ENCODE measurements at regions not wholly inside any gene's neighbourhood (a gene's known extent, or its start where the extent isn't known, plus 50 kb on each side); places are given as distances from the start of the nearest gene placed in this dataset.
"Not testable (repeated sequence)": the region's sequence is repeated elsewhere in the genome, so short reads cannot be mapped to it uniquely, and the experiment has no call there.

DNA sequence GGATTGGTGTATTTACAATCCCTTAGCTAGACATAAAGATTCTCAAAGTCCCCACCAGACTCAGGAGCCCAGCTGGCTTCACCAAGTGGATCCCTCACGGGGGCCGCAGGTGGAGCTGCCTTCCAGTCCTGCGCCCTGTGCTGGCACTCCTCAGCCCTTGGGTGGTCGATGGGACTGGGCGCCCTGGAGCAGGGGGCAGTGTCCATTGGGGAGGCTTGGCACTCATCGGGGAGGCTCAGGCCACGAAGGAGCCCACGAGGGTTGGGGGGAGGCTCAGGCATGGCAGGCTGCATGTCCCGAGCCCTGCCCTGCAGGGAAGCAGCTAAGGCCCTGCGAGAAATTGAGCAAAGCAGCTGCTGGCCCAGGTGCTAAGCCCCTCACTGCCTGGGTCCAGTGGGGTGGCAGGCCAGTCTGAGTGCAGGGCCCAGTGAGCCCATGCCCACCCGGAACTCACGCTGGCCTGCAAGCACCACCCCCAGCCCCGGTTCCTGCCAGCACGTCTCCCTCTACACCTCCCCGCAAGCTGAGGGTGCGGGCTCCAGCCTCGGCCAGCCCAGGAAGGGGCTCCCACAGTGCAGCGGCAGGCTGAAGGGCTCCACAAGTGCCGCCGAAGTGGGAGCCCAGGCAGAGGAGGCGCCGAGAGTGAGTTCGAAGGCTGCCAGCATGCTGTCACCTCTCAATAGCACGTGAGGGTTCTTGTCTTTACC, 198.5 kb downstream of the ADRA2C start:
- not testable (repeated sequence) for TF ChIP-seq POLR2A (IDR thresholded peaks at IDR 0.05)
- TF ChIP-seq, protein P1, sequence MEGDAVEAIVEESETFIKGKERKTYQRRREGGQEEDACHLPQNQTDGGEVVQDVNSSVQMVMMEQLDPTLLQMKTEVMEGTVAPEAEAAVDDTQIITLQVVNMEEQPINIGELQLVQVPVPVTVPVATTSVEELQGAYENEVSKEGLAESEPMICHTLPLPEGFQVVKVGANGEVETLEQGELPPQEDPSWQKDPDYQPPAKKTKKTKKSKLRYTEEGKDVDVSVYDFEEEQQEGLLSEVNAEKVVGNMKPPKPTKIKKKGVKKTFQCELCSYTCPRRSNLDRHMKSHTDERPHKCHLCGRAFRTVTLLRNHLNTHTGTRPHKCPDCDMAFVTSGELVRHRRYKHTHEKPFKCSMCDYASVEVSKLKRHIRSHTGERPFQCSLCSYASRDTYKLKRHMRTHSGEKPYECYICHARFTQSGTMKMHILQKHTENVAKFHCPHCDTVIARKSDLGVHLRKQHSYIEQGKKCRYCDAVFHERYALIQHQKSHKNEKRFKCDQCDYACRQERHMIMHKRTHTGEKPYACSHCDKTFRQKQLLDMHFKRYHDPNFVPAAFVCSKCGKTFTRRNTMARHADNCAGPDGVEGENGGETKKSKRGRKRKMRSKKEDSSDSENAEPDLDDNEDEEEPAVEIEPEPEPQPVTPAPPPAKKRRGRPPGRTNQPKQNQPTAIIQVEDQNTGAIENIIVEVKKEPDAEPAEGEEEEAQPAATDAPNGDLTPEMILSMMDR (IDR thresholded peaks at IDR 0.05) = not testable (repeated sequence)

Data from right lobe of liver (tissue), 4 donors.